Neural cell (in vitro differentiated cells): ENCODE measurements at regions not wholly inside any gene's neighbourhood (a gene's known extent, or its start where the extent isn't known, plus 50 kb on each side); places are given as distances from the start of the nearest gene placed in this dataset.

Experiments
- H2AFZ ChIP-seq: fragments of 200-600, 300-800 bp; sonication (generic), shearing (Covaris generic); 2 replicates; pipeline ENCODE4 v1.6.0; 2014; ENCODE audit warnings: low read depth, mild to moderate bottlenecking, antibody characterized with exemption, low read length, moderate library complexity
- H3F3A ChIP-seq: fragments of 200-600 bp; shearing (Covaris generic); 2 replicates; pipeline ENCODE4 v1.6.1; 2016; ENCODE audit warnings: mild to moderate bottlenecking, moderate library complexity, mixed read lengths, antibody characterized with exemption, low read length; ENCODE audit not compliant: insufficient read depth, poor library complexity, severe bottlenecking
- H3K27ac ChIP-seq: fragments of 200-600, 300-800 bp; sonication (generic), shearing (Covaris generic); 2 replicates; pipeline ENCODE4 v1.5.1; 2014; ENCODE audit warnings: mild to moderate bottlenecking, low read length, moderate library complexity
- H3K27me3 ChIP-seq: fragments of 300-800, 200-600 bp; sonication (generic), shearing (Covaris generic); 2 replicates; pipeline ENCODE4 v1.6.0; 2014; ENCODE audit warnings: mild to moderate bottlenecking, low read depth, low read length, moderate library complexity; ENCODE audit not compliant: insufficient read depth
- H3K36me3 ChIP-seq: fragments of 300-800, 200-600 bp; sonication (generic), shearing (Covaris generic); 2 replicates; pipeline ENCODE4 v1.5.1; 2014; ENCODE audit warnings: mild to moderate bottlenecking, antibody characterized with exemption, low read length, moderate library complexity; ENCODE audit not compliant: insufficient read depth
- H3K4me2 ChIP-seq: fragments of 300-800, 200-600 bp; sonication (generic), shearing (Covaris generic); 2 replicates; pipeline ENCODE4 v1.6.0; 2014; ENCODE audit warnings: mild to moderate bottlenecking, low read length
- H3K4me3 ChIP-seq: fragments of 300-800, 200-600 bp; sonication (generic), shearing (Covaris generic); 2 replicates; pipeline ENCODE4 v1.5.1; 2014; ENCODE audit warnings: mild to moderate bottlenecking, low read length, moderate library complexity
- H3K79me2 ChIP-seq: fragments of 200-600 bp; shearing (Covaris generic); replicated peaks from 2 replicates; pipeline ENCODE4 v1.6.0; 2014; ENCODE audit warnings: mild to moderate bottlenecking, low read length, moderate library complexity; ENCODE audit not compliant: insufficient read depth
- H3K9ac ChIP-seq: fragments of 300-800, 200-600 bp; sonication (generic), shearing (Covaris generic); 2 replicates; pipeline ENCODE4 v1.6.1; 2016; ENCODE audit warnings: mild to moderate bottlenecking, low read length, mixed read lengths
- H3K9me2 ChIP-seq: fragments of 200-600 bp; shearing (Covaris generic); 2 replicates; pipeline ENCODE4 v1.6.1; 2016; ENCODE audit warnings: mild to moderate bottlenecking, low read length, mixed read lengths; ENCODE audit not compliant: insufficient read depth
- H3K9me3 ChIP-seq: fragments of 200-600, 300-800 bp; sonication (generic), shearing (Covaris generic); 2 replicates; pipeline ENCODE4 v1.6.1; 2016; ENCODE audit warnings: mild to moderate bottlenecking, mixed run types, low read length, moderate library complexity, mixed read lengths
- H4K20me1 ChIP-seq: fragments of 200-600 bp; shearing (Covaris generic); 2 replicates; pipeline ENCODE4 v1.6.1; 2016; ENCODE audit warnings: mild to moderate bottlenecking, mixed run types; ENCODE audit not compliant: insufficient read depth
- EP300 ChIP-seq: fragments of 450-650 bp; conservative IDR thresholded peaks from 2 replicates; pipeline ENCODE4 v1.6.1; 2014; ENCODE audit warnings: antibody characterized with exemption, mild to moderate bottlenecking, moderate library complexity; ENCODE audit not compliant: poor library complexity, severe bottlenecking
- EZH2 ChIP-seq: fragments of 200-600, 300-800 bp; shearing (Covaris generic), sonication (generic); IDR thresholded peaks from 2 replicates; pipeline ENCODE4 v1.6.1; 2014; ENCODE audit warnings: antibody characterized with exemption, low read length, borderline replicate concordance, mild to moderate bottlenecking; ENCODE audit not compliant: insufficient read depth, poor library complexity, severe bottlenecking
- MXI1 ChIP-seq: fragments of 450-650 bp; conservative IDR thresholded peaks from 2 replicates; pipeline ENCODE4 v1.6.1; 2014; ENCODE audit warnings: antibody characterized with exemption, mild to moderate bottlenecking; ENCODE audit not compliant: poor library complexity, severe bottlenecking
- POLR2AphosphoS5 ChIP-seq: IDR thresholded peaks from 2 replicates; pipeline ENCODE4 v1.6.1; 2012
- RAD21 ChIP-seq: fragments of 450-650 bp; conservative IDR thresholded peaks from 2 replicates; pipeline ENCODE4 v1.6.1; 2014; ENCODE audit warnings: antibody characterized with exemption, mild to moderate bottlenecking, moderate library complexity
- SMC3 ChIP-seq: fragments of 450-650 bp; conservative IDR thresholded peaks from 2 replicates; pipeline ENCODE4 v1.6.1; 2014; ENCODE audit warnings: antibody characterized with exemption, mild to moderate bottlenecking, moderate library complexity; ENCODE audit not compliant: poor library complexity
- TAF1 ChIP-seq: IDR thresholded peaks from 2 replicates; pipeline ENCODE4 v1.6.1; 2012; ENCODE audit warnings: low read depth
- TF ChIP-seq, protein P1 (sequence below): fragments of 450-650 bp; IDR thresholded peaks from 2 replicates; pipeline ENCODE4 v1.5.1; 2014; ENCODE audit warnings: antibody characterized with exemption, mild to moderate bottlenecking, moderate library complexity; ENCODE audit not compliant: poor library complexity, severe bottlenecking
- TF ChIP-seq, protein P2 (sequence below): IDR thresholded peaks from 2 replicates; pipeline ENCODE4 v1.6.1; 2012; ENCODE audit warnings: borderline replicate concordance

DNA sequence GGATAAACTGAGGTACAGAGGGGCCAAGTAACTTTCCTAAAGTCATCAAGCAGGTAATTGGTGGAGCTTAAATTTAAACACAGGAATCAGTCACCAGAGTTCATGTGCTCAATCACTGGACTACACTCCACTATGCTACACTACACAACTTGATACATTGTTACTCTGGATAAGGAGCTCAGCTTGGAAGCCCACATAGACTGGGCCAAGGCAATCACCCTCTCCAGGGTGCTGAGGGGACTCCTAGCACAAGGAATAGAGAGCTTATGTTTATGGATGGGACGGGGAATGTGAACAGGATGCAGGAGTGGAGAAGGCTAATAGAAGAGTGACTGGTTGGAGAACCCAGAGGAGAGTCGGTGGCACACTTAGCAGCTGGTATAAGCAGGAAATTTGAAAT lies 113.5 kb upstream of the NFIB start:
- no peaks in the 10 kb centered on the region for H3K36me3 ChIP-seq
- no peaks in the 10 kb centered on the region for H3K79me2 ChIP-seq
- H3F3A ChIP-seq, result no peaks in the 10 kb centered on the region
- H3K27ac ChIP-seq, result no peak overlapping the region
- H3K4me2 ChIP-seq, result no peak overlapping the region
- no peaks in the 10 kb centered on the region for H3K27me3 ChIP-seq
- H3K9me3 ChIP-seq, result no peaks in the 10 kb centered on the region
- no peaks in the 10 kb centered on the region for H3K9me2 ChIP-seq
- no peak for TF ChIP-seq RAD21
- TF ChIP-seq, protein P1, sequence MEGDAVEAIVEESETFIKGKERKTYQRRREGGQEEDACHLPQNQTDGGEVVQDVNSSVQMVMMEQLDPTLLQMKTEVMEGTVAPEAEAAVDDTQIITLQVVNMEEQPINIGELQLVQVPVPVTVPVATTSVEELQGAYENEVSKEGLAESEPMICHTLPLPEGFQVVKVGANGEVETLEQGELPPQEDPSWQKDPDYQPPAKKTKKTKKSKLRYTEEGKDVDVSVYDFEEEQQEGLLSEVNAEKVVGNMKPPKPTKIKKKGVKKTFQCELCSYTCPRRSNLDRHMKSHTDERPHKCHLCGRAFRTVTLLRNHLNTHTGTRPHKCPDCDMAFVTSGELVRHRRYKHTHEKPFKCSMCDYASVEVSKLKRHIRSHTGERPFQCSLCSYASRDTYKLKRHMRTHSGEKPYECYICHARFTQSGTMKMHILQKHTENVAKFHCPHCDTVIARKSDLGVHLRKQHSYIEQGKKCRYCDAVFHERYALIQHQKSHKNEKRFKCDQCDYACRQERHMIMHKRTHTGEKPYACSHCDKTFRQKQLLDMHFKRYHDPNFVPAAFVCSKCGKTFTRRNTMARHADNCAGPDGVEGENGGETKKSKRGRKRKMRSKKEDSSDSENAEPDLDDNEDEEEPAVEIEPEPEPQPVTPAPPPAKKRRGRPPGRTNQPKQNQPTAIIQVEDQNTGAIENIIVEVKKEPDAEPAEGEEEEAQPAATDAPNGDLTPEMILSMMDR, result no peak
- no peak for TF ChIP-seq EZH2
- H2AFZ ChIP-seq, result no peak overlapping the region
- H4K20me1 ChIP-seq, result no peaks in the 10 kb centered on the region
- no peak overlapping the region for H3K4me3 ChIP-seq
- H3K9ac ChIP-seq, result no peak overlapping the region

DNA sequence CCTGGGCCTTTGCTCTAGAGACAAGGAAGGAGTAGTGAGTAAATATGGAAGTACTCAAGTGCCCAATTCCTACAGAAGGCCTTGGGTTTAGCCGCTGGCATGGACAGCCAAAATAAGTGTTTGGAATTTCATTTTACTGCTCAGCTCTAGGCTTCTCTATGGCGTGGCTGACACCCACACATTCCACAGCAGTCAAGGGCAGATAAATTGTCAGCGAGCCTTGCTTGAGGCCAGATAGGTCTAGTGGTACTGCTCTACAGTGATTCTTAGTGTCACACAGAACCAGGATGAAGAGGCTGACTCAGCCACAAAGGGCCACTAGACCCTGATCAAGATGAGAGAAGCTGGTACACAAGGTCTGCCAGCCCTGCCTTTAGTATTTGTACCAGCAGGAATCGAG lies 111.0 kb upstream of the NFIB start:
- TF ChIP-seq EP300, result no peak
- no peak for TF ChIP-seq SMC3
- no peak for TF ChIP-seq TAF1
- TF ChIP-seq, protein P2, sequence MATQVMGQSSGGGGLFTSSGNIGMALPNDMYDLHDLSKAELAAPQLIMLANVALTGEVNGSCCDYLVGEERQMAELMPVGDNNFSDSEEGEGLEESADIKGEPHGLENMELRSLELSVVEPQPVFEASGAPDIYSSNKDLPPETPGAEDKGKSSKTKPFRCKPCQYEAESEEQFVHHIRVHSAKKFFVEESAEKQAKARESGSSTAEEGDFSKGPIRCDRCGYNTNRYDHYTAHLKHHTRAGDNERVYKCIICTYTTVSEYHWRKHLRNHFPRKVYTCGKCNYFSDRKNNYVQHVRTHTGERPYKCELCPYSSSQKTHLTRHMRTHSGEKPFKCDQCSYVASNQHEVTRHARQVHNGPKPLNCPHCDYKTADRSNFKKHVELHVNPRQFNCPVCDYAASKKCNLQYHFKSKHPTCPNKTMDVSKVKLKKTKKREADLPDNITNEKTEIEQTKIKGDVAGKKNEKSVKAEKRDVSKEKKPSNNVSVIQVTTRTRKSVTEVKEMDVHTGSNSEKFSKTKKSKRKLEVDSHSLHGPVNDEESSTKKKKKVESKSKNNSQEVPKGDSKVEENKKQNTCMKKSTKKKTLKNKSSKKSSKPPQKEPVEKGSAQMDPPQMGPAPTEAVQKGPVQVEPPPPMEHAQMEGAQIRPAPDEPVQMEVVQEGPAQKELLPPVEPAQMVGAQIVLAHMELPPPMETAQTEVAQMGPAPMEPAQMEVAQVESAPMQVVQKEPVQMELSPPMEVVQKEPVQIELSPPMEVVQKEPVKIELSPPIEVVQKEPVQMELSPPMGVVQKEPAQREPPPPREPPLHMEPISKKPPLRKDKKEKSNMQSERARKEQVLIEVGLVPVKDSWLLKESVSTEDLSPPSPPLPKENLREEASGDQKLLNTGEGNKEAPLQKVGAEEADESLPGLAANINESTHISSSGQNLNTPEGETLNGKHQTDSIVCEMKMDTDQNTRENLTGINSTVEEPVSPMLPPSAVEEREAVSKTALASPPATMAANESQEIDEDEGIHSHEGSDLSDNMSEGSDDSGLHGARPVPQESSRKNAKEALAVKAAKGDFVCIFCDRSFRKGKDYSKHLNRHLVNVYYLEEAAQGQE, result no peak
- TF ChIP-seq MXI1, result no peak
- no peak for TF ChIP-seq RAD21
- no peak for TF ChIP-seq POLR2AphosphoS5
- no peak for TF ChIP-seq EZH2
- TF ChIP-seq, protein P1, result no peak
- Histone ChIP-seq H3K79me2 (no peaks in the 10 kb centered on the region), H3K9me3 (no peaks in the 10 kb centered on the region), H3K27ac (no peak overlapping the region), H3K4me2 (no peak overlapping the region), H3K4me3 (no peak overlapping the region), H3F3A (no peaks in the 10 kb centered on the region), H3K27me3 (no peaks in the 10 kb centered on the region), H3K9ac (no peak overlapping the region), H3K36me3 (no peaks in the 10 kb centered on the region), H2AFZ (no peak overlapping the region), H4K20me1 (no peaks in the 10 kb centered on the region), H3K9me2 (no peaks in the 10 kb centered on the region)
